ENCODE measurements at regions not wholly inside any gene's neighbourhood (a gene's known extent, or its start where the extent isn't known, plus 50 kb on each side); places are given as distances from the start of the nearest gene placed in this dataset.
A peak's percentile ranks its signal among the peaks of the same experiment; 100 is the strongest.

DNA sequence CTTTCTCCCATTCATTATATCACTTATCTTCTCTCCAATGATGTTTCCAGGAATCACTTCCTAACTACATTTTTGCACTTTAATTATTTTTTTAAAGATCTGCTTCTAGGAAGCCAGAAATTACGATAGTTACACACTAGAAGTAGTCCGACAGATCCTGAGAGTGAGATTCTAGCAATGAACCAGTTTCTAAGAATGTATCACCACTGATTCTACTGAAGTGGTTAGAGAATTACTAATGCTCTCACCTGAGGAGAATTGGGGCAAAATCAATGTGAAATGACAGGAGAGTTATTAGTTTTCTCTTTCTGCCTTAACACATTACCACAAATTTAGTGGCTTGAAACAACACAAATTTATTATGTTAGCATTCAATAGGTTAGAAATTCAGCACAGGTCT, 241.2 kb downstream of the CASP12 start:
- no peak for DNase-seq (ENCODE audit: low read depth in 2 of 2)

DNA sequence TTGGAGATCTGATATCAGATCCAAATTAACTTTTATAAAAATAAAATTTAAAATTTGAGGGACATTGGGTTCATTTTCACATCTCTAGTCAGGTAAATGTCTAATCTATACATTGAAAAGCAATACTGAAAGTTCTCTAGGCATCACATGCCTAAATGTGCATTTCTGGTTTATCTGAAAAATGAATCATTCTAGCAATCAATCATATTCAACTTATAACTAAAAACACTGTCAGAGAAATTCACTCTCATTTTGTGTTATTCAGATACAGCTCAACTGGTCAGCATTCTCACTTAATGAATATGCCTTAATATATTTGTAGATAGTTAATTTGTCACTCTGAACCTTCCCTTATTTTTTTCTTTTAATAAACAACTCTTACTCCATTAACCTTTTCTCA, 243.2 kb downstream of the CASP12 start:
- DNase-seq (ENCODE audit: low read depth in 2 of 2), result no peak

DNA sequence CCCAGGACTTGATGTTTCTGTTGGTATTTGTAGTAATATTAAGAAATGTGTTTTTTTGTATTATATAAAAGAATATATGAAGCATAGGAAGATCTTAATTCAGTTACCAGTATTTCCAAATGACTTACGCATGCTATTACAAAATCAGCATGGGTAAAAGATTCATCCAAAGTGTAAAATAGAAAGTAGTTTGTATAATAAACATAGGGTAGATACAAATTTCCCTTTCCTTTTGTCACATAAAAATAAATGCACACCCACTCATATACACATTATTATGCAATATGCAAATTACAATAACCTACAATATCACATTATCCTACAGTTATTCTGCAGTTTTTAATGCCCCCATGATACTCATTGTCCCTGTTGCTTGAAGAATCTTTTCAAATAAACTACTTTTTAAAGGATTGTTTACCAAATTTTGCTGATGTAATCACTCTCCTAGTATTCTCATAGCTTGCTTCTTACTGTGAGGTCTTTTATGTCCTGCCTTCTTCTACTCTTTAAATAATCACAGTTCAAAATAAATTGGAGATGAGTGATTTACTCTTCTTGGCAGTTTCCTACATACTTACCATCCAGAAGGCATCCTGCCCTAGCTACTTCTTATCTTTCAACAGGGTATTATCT, 244.0 kb downstream of the CASP12 start:
- no peak for DNase-seq (ENCODE audit: low read depth in 2 of 2)

DNA sequence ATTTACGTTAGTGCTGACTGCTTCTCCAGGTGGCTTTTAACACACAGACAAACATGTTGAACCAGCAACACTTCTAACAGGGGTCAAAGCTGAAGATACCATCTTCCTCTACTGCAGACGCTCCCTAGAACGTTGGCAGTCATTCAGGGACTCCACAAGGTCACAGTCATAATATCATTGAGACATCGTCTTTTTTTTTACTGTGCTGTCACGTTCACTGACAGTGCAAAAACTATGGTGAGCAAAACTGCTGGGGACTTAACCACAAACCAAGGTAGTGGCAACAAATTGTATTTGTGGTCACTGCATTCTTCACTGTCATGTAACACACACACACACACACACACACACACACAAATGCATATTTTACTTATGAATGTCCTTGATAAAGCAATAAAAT, 244.9 kb downstream of the CASP12 start:
- DNase-seq (ENCODE audit: low read depth in 2 of 2), result no peak

DNA sequence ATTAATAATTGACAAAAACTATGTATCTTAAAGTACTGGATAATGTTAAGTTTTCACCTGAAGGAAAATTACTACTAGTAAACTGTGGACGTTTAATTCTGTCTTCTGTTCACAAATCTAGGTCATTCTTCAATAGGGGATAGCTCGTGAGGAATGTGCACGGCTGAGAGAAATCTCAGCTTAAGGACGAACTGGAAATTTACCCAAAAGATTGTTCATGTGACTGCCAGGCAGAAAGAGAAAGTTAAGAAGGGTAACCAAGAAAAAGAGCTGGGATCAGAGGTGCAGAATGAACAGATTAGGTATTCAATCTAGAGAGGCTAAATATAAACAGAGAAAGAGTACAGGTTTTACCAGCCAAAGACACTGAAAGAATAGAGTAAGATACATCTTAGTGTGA, 245.3 kb downstream of the CASP12 start:
- DNase-seq (ENCODE audit: low read depth in 2 of 2), result no peak

DNA sequence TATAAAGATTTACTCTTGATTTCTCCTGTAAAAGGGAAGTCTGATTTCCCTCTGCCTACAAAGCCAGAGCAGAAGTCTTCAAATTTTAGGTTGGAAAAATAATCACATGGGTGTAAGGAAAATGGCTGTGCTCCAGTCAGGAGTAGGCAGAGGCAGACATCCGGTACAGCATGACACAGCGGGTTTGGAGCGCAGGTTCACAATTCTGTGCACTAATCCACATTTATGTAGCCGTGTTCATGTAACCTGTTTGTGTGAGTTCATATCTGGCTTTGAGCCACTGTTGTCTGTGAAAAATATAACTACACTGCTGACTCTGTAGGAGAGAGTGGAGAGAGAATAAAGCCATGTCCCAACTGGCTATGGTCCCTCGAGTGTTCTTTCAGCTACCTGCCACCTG, 248.0 kb downstream of the CASP12 start:
- no peak for DNase-seq (ENCODE audit: low read depth in 2 of 2)

DNA sequence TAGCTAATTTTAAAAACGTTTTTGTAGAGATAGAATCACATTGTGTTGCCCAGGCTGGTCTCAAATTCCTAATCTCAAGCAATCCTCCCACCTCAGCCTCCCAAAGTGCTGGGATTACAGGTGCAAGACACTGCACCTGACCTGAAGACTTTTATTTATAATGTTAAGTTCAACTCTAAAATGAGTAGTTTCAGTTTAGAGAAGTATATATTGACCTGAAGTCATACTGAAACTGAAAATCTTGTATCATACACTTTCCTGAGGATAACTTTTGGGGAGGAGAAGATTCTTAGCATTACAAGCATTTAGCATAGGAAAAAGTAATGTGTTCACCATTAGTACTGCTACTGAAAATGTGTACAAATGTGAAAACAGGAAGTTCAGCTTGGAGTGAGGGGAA, 249.3 kb downstream of the CASP12 start:
- DNase-seq (ENCODE audit: low read depth in 2 of 2), result no peak

DNA sequence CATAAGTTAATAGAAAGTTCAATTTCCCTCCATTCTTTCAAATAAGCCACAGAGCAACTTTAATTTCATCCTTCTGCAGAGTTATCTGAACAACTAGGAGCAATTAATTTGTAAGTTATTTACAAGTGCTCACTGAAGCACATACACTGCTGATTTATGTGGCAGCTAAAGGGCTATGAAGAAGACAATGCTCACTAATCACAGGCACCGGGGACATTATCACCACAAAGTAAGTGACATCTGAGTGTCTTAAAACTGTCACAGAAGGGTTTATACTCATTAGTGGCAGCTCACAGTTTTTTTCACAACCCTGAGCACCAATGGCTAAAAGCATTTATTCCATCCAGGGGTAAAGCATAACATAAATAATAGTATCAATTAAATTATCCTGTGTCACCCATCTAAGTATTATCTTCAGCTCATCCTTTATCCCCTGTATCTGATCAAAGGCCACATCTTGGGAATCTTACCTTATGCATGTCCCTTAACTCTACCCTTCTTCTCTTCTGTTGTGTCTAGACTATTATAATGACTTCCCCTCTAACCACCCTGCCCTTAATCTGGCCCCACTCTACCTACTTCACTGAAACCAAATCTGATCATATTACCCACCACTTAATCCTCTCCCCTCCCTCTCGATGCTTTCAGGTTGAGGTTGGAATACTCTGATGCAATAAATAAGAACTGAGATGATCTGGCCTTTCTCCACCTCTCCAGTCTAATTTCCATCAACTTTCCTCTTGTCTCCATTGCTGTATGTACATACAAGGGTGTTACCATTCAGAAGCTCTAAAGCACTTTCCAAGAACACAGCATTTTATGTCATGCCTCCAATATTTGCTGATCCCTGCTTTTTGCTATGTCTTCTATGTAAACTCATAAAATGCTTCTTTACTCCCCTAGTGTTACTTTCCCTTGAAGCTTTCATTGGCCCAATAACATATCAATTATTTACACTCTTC, 252.7 kb downstream of the CASP12 start:
- DNase-seq (ENCODE audit: low read depth in 2 of 2), result no peak

DNA sequence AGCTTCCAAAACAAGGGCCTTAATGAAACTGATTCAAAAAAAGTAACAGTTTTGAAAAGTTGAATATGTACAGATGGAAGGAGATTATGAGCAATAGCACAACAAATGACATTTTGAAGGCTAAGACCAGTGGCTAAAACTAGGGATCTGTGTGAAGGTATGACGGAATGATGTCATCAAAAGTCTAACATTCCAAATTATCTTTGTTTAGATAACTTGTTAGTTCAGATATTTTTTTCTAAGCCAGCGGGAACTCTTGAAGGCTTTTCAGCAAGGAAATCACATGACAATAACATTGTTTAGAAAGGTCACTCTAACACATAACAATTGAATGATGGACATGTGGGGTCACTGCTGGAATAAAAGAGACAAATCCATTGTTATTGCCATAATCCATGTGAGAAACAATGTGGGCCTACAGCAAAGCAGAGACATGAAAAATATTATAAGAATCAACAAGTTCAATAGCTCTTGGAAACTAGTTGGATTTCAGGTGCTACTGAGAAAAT, 260.5 kb downstream of the CASP12 start:
- no peak for DNase-seq (ENCODE audit: low read depth in 2 of 2)

DNA sequence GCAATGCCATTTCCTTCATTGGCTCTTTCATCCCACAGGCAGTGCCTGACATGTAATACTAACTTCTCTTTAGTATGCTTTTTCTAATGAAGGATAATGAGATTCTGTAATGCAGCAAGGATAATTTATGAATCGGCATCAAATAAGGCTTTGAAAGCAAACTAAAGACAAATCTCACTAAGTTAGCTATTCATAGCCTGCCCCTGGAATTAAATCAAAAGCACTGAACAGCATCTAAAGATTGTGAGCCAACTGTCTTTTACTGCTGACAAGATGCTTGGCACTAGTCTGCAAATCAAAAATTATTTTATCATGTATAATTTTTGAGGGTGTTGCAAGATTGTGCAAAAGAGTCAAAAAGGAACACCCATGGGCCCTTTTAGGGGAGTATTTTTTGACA, 265.0 kb downstream of the CASP12 start:
- DNase-seq (ENCODE audit: low read depth in 2 of 2), result no peak

DNA sequence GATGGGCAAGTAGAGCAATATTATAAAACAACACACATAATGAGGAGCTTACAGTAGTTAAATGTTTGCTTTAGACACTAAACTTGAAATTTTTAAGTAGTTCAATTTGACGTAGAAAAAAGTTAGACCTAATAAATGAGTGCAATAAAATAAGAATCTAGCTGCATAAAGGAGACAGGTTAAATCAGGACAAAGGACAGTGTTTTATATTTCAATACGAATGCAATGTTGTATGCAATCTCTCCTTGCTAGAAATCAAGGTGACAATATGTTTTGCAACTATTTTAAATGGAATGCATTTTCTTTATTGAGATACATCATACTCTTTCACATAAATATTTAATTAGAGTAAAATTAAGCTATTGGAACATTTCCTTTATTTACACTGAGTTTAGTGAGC, 267.9 kb downstream of the CASP12 start:
- DNase-seq (ENCODE audit: low read depth in 2 of 2), result no peak

DNA sequence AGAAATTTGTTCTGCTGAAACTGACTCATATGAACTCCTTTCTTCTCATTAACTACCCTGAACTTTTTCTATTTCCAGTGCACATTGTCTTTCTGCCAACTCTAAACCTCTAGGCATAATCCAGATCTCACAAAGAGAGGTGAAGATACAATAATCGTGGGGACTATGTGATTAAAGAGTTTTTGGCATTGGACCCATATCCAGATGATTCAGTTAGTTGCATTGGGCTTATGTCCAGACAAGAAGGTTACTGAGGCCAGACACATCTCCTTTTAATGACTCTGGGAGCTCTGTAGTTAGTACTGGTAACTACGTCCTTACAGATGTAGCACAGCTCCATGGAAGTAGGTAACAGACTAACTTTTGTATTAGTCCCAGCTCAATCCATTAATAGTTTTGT, 273.0 kb downstream of the CASP12 start:
- no peak for DNase-seq (ENCODE audit: low read depth in 2 of 2)

DNA sequence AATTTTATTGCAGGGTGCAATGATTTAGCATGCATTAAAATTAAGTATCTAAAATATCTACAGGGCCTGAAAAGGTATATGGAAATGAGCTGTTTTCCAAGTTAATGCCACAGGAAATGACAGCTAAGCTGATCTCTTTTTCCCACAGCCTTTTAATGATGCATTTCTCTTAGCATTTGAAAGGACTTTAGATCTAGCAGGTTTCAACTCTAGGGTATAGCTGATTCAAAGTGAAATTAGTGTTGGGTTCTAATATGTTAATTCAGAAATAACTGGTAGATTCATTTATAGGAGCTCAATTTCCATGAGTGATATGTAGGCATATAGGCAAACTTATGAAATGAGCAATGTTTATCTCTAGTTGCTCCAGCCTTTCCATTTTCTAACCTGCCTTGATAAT, 274.2 kb downstream of the CASP12 start:
- DNase-seq (ENCODE audit: low read depth in 2 of 2), result no peak

DNA sequence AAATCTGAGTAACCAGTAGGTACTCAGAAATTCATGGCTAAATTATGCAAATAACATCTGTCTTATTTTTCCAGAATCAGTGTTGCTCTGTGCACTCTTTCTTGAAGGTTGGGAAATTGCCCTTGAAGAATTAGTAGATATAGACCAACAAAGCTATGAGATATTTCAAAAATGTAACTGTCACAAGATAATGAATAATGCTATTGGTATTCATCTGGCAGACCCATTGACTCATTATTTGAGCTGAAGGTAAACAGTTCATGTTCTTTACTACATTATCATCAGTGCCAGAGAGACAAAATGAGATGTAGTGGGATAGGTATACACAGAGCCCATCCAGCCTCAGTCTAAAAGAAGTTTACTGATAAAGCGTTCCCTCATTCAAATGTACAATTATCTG, 274.7 kb downstream of the CASP12 start:
- peak in 1 of 2 experiments; percentile 28 for DNase-seq (ENCODE audit: low read depth in 2 of 2)

DNA sequence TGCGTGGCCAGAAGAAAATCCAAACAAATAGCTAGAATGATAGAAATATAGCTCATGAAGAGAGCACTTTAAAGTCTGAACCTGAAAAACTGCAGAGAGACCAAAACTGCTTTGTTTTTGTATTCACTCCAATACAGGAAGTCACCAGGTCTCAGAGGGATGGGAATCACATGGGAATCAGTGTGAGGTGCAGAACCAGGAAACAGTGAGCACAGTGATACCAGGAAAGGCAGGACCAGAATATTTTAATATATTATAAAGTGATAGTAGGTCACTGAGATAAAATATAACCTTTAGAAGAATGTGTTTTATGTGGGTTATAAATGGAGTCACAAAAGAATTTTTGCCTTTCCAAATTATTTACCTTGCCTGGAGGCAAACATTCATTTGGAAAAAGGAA, 277.3 kb downstream of the CASP12 start:
- DNase-seq (ENCODE audit: low read depth in 2 of 2), result no peak

DNA sequence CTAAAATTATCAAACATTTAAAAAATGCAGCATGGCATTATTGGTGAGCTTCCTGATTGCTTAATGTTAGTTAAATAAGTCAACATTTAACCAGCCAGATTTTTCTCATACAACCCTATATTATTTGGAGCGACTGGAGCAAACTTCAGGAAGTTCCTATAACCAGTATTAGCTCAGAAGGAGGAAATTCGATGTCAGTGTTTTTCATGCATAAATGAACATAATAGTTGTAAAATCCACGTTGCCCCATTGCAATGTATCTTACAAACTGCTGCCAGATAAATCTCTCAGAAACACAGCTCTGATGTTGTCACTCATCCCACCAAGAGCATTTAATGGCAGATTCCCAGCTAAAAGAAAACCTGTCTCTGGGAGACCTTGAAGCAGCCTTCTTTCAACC, 278.5 kb downstream of the CASP12 start:
- no peak for DNase-seq (ENCODE audit: low read depth in 2 of 2)

DNA sequence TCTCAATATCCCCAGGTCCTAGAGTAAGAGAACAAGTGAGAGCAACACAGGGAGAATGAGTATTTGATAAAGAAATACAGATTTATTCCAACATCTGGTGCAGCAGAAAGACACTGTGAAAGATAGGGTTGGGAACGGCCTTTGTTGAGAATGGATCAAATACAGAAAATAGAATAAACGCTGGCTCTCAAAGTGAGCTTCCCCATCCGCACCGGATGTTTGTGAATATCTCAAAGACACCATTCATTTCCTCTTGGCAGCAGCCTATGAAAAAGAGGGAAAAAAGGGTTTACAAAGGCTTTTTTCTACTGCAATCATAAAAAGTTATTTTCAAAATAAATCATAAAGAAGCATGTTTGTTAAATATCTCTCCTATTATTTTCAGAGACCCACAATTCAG, 279.3 kb downstream of the CASP12 start:
- no peak for DNase-seq (ENCODE audit: low read depth in 2 of 2)

DNA sequence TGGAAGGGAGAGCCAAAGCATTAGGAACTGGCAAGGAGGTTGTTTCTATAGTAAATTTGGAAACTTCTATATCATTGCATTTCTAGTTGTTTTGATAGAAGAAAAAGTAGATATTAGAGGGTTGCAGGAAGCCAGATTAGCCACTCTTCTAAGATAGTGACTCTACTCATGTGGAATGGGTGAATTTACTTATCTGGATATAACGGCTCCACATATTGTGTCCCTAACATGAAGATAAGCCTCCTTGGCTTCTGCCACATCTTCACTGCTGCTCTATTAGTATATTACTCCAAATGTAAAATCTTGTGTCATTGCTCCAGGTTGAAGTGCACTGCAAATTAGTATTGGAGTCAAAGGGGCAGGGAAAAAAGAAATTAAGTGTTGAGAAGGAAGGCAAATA, 283.3 kb downstream of the CASP12 start:
- DNase-seq (ENCODE audit: low read depth in 2 of 2), result no peak

DNA sequence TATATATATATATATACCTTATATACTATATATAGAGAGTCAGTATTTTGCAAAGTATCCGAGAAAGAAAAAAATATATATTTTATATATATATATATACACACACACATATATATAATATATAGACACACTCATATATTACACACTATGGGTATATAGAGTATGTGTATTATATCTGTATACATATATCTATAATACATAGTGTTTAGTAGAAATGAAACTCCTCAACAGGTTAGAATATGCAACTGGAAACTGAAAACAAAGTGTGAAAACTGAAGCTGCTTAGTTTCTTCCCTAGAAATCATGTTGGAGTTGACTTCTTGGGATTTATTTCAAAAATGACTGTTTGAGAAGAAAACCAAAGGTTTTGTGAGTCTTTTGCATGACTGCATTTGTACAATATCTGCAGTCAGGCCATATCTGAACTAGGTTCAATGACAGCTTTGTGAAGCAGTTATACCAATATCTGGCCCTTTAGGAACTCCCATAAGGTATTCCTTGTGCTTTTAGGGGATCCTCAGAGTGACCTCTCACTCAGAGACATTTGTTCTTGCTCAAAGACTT, 284.1 kb downstream of the CASP12 start:
- DNase-seq (ENCODE audit: low read depth in 2 of 2), result no peak

DNA sequence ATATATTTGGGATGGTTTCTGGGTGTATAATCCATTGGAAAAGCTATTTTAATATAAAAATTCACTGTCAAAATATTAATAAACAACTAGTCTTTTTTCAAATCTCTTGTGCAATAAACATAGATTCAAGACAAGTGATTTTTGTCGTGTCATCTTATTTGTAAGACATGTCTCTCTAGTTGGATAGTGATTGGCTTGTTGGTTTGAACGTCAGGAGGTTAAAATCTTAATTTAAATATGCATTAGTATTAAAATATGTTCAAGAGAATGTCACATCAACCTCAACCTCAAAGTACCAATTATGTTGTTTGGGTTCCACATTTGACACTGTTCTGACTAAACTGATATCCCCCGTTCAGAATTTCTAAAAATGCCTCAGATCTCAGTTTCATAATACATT, 287.6 kb downstream of the CASP12 start:
- DNase-seq (ENCODE audit: low read depth in 2 of 2), result no peak

DNA sequence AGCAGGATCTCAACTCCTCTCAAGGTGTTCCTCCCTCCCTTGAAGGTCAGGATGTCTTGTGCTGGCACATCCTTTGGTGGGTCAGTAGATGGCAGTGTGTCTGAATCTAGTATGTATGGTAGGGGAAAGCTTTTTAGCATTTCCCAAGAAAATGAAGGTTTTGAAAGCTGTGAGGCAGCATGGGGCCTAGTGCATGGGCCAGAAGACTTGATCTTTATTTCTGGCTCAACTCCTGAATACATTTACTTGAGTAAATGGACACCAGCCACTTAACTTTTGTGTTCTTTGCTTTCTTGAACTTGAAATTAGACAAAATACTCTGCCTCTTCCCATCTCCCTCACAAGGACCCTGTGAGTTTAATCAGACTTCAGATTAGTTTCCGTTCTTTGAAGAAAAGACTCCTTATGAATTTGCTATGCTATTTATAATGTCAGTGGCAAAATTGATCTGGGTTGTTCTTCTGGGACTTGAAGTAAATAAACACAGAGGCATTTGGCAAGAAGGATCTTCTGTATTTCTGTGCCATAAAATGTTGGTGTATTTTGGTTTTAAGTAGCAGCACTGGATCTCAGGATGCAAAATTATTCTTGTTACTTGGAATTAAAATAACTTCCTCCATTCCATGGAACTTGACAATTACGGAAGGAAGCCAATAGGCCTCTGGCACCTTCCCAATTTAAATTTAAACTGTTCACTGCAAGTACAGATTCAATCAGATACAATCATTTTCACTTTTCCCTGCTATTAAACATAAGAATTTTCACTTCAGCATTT, 288.8 kb downstream of the CASP12 start:
- peak; percentile 17 to 37 for DNase-seq (ENCODE audit: low read depth in 2 of 2)

DNA sequence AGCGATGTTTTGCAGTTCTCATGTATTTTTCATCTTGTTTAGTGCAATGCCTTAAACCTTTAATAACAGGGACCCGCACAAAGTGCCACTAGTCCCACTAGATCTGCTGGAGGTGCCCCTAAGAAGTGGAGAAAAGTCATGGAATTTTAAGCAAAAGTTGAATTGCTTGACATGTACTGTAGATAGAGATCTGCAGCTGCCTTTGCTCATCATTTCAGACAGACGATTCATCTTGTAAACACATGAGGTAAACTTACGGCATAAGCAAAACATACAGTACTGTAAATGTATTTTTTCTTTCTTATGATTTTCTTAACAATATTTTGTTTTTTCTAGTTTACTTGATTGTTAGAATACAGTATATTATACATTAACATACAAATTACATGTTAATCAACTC, 295.6 kb downstream of the CASP12 start:
- DNase-seq (ENCODE audit: low read depth in 2 of 2), result no peak
